HG03159 (cell line): ENCODE measurements at regions not wholly inside any gene's neighbourhood (a gene's known extent, or its start where the extent isn't known, plus 50 kb on each side); places are given as distances from the start of the nearest gene placed in this dataset.

Source experiments
- ATAC-seq: cut with Tn5 transposase; IDR thresholded peaks from one replicate; pipeline ENCODE4 v1.9.1; 2021; ENCODE audit warnings: mild to moderate bottlenecking, moderate library complexity; ENCODE audit not compliant: unreplicated experiment

- ATAC-seq: no peak
These were observed 110.4 kb upstream of the RFLNA start for GRCh38 chr12:124184456-124184855.

- ATAC-seq: no peak
These were observed 108.8 kb upstream of the RFLNA start for GRCh38 chr12:124185971-124186686.

- no peak for ATAC-seq
These were observed 106.8 kb upstream of the RFLNA start for GRCh38 chr12:124188084-124188483.

- ATAC-seq: no peak
These were observed 106.1 kb upstream of the RFLNA start for GRCh38 chr12:124188561-124189405.

GRCh38 chr12:124190312-124191023, 104.4 kb upstream of the RFLNA start:
- no peak for ATAC-seq

GRCh38 chr12:124191024-124191359, 103.9 kb upstream of the RFLNA start:
- ATAC-seq: no peak

- ATAC-seq: no peak
These were observed 102.9 kb upstream of the RFLNA start for GRCh38 chr12:124191966-124192365.

- no peak for ATAC-seq
These were observed 100.5 kb upstream of the RFLNA start for GRCh38 chr12:124194264-124194892.

- no peak for ATAC-seq
These were observed 99.9 kb upstream of the RFLNA start for GRCh38 chr12:124194893-124195566.

GRCh38 chr12:124195567-124195942, 99.3 kb upstream of the RFLNA start:
- no peak for ATAC-seq

GRCh38 chr12:124196236-124196635, 98.7 kb upstream of the RFLNA start:
- no peak for ATAC-seq

GRCh38 chr12:124201248-124201647, 93.6 kb upstream of the RFLNA start:
- no peak for ATAC-seq

- ATAC-seq: no peak
These were observed 91.7 kb upstream of the RFLNA start for GRCh38 chr12:124203176-124203575.

GRCh38 chr12:124205405-124205804, 89.5 kb upstream of the RFLNA start:
- ATAC-seq: no peak

GRCh38 chr12:124207049-124207448, 87.8 kb upstream of the RFLNA start:
- no peak for ATAC-seq

GRCh38 chr12:124207617-124208016, 87.3 kb upstream of the RFLNA start:
- no peak for ATAC-seq

- ATAC-seq: no peak
These were observed 86.4 kb upstream of the RFLNA start for GRCh38 chr12:124208489-124208888.

GRCh38 chr12:124210991-124211577, 83.8 kb upstream of the RFLNA start:
- ATAC-seq: no peak

GRCh38 chr12:124211753-124212152, 83.1 kb upstream of the RFLNA start:
- ATAC-seq: no peak

- no peak for ATAC-seq
These were observed 81.1 kb upstream of the RFLNA start for GRCh38 chr12:124213666-124214347.
